Middle frontal gyrus (tissue), 1 donor: ENCODE measurements at regions not wholly inside any gene's neighbourhood (a gene's known extent, or its start where the extent isn't known, plus 50 kb on each side); places are given as distances from the start of the nearest gene placed in this dataset.
"Not testable (repeated sequence)": the region's sequence is repeated elsewhere in the genome, so short reads cannot be mapped to it uniquely, and the experiment has no call there.

ENCODE experiments used
- DNase-seq: peaks from one replicate; pipeline ENCODE4 v3.0.0-alpha.2; 2015; ENCODE audit warnings: low spot score; ENCODE audit errors: extremely low spot score

- no peak for DNase-seq
Measured at GRCh38 chrX:40949071-40949470, 136.2 kb upstream of the USP9X start.

- DNase-seq = no peak
Measured at GRCh38 chrX:40950546-40950945, 134.7 kb upstream of the USP9X start.

DNA sequence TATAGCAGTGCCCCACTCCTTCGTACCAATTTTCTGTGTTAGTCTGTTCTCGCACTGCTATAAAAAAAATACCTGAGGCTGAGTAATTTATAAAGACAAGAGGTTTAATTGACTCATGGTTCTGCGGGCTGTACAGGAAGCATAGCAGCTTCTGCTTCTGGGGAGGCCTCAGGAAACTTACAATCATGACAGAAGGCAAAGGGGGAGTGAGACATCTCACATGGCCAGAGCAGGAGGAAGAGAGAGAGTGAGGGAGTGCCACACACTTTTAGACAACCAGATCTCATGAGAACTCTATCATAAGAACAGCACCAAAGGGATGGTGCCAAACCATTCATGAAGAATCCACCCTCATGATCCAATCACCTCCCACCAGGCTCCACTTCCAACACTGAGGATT is 133.8 kb upstream of the USP9X start:
- not testable (repeated sequence) for DNase-seq

GRCh38 chrX:40952855-40953254 is 132.4 kb upstream of the USP9X start:
- no peak for DNase-seq

- no peak for DNase-seq
Measured at GRCh38 chrX:40953369-40953768, 131.9 kb upstream of the USP9X start.

- DNase-seq = no peak
Measured at GRCh38 chrX:40960041-40960440, 125.2 kb upstream of the USP9X start.

DNA sequence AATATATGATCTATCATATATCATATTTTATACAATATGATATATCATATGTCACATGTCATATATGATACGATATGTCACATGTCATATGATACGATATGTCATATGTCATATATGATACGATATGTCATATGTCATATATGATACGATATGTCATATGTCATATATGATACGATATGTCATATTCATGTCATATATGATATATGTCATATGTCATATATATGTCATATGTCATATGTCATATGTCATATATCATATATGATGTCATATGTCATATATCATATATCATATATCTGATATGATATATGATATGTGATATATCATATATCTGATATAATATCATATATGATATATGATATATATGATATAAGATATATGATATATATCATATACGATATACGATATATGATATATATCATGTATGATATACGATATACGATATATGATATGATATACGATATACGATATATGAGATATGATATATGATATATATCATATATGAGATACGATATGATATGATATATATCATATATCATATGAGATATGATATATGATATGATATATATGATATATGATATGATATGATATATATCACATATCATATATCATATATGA is 122.3 kb upstream of the USP9X start:
- no peak for DNase-seq

GRCh38 chrX:40964008-40964407 is 121.2 kb upstream of the USP9X start:
- no peak for DNase-seq

DNA sequence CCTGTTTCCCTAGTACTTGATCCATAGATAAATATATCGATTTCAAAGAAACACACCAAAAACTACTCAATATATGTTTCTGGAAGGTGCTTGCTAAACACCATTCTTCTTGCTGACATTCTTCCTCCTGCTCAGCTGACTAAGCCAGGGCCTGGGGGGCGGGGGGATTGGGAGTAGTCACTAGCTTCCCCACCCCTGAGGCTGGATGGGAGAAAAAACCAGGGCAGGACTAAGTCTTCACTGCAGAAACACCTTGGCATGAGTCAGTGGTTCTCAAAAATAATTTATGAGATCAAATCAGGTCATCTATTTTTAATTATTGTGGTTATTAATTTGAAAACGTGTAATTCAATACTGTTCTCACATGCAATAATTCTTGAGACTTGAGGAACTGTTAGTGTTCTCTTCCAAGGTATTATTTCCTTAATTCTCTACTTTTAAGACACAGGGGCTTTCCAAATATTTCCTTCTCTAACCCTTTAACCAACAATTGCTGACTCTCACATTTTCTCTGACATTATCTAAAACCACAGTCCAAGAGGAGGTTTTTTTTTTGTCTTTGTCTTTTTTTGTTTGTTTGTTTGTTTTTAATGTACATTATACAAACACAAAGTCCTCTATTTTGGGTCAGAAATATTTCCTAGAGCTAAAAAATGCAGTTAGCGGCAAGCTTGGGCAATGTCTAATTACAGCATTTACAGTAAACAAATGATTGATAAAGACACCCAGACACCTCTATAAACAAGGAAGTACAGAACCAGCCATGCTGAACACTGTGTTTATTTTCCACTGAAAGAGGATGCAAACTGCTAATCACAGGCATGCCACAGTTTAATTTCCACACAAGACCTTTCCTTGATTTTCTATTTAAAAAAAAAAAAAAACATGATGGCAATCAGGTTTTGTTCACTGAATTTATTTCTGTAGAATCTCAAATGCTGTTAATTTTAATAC is 120.3 kb upstream of the USP9X start:
- DNase-seq = no peak

GRCh38 chrX:40966213-40966820 is 118.9 kb upstream of the USP9X start:
- no peak for DNase-seq

- no peak for DNase-seq
Measured at GRCh38 chrX:40968180-40968579, 117.1 kb upstream of the USP9X start.

- no peak for DNase-seq
Measured at GRCh38 chrX:40971736-40972135, 113.5 kb upstream of the USP9X start.

- DNase-seq = no peak
Measured at GRCh38 chrX:40973619-40974018, 111.6 kb upstream of the USP9X start.

DNA sequence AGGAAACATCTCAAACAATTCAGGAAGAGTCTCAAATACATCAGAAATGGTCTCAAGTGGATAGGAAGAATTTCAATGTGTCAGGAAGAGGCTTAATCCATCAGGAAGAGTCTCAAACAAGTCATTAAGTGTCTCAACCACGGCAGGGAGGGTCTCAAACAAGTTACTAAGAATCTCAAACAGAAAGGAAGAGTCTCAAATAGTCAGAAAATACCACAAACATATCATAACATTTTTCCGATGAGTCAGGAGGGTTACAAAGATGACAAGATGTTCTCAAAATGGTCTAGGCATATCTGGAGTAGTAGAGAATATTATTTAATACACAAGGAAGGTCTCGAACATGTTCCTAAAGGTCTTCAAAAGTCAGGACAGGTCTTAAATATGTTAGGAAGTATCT is 109.3 kb upstream of the USP9X start:
- DNase-seq = no peak

DNA sequence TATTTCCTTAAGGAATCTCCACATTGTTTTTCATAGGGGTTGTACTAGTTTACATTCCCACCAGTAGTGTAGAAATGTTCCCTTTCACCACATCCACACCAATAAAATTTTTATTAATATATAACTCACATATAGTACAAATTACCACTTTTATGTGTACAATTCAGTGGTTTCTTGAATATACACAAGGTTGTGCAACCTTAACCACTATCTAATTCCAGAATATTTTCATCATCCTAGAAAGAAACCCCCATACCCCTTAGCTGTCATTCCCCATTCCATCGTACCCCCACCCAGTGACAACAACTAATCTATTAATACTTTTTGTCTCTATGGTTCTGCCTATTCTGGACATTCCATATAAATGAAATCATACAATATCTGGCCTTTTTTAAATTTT is 108.3 kb upstream of the USP9X start:
- DNase-seq = no peak

- no peak for DNase-seq
Measured at GRCh38 chrX:40984962-40985361, 100.3 kb upstream of the USP9X start.

GRCh38 chrX:40987413-40987812 is 97.8 kb upstream of the USP9X start:
- no peak for DNase-seq

DNA sequence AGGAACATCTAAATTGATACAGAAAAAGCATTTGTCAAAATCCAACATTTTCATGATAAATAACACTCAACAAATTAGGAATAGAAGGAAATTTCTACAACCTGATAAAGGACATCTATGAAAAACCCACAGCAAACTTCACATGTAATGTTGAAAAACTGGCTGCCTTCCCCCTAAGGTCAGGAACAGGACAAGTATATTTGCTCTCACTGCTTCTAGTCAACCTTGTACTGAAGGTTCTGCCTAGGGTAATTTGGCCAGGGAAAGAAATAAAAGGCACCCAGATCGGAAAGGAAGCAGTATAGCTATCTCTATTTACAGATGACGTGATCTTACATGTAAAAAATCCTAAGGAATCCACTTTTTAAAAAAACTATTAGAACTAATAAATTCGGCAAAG is 97.1 kb upstream of the USP9X start:
- DNase-seq = no peak

- not testable (repeated sequence) for DNase-seq
Measured at GRCh38 chrX:40993395-40993794, 91.8 kb upstream of the USP9X start.

- DNase-seq = peak; percentile 21
Measured at GRCh38 chrX:40996886-40997530, 88.2 kb upstream of the USP9X start.

DNA sequence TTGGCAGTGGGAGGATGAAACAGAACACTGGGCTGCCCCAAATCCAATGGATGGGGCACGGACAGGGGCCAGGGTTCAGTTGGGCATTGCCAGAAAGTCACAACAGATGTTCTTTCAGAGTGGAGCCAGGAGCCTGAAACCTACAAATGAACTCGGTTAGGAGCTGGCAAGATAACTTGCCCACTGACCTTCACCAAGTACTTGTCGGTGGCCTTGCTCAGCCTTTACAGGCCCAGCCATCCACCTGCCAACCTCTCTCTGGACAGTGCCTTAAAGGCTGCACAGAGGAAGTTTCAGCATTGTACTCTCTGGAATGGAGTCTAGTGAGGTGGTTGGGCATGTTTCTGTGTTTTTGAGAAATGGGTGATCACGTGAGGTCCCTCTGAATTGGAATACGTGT is 87.1 kb upstream of the USP9X start:
- no peak for DNase-seq

DNA sequence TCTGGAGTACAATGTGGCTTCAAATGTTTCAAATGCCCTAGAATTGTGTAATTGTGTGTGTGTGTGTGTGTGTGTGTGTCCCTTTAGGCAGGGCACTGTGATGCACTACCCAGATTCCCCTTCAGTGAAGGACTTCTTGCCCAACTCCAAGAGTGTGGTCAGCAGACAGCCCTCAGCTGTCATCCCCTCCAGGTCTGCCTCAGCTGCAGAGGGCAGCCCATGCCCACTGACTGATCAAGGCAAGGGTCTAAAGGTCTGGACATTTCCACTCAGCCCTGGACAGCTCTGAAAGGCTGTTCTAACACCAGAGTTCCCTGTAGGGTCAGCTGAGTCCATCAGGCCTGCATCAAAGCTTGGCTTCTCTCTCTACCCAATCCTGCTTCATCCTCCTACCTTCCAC is 83.9 kb upstream of the USP9X start:
- no peak for DNase-seq
